Effector memory CD8-positive, alpha-beta T cell (primary cell): ENCODE measurements at regions not wholly inside any gene's neighbourhood (a gene's known extent, or its start where the extent isn't known, plus 50 kb on each side); places are given as distances from the start of the nearest gene placed in this dataset.

Experiments used
- ATAC-seq: fragments of 150-1000 bp; cut with Tn5 transposase; replicated peaks from 2 replicates; pipeline ENCODE4 v1.10.0; 2021; ENCODE audit warnings: mild to moderate bottlenecking, moderate library complexity
- DNase-seq, 3 experiments: peaks; one replicate each; pipeline ENCODE4 v3.0.0; 2021
- H3K27ac Mint-ChIP-seq, 2 donors: one replicate each; pipeline ENCODE4 v1.8.0; 2022; ENCODE audit warnings: mild to moderate bottlenecking in 2 of 2, mixed read lengths in 2 of 2, moderate library complexity in 2 of 2
- H3K27me3 Mint-ChIP-seq, 2 donors: one replicate each; pipeline ENCODE4 v1.8.0; 2022; ENCODE audit warnings: mixed read lengths in 2 of 2
- H3K36me3 Mint-ChIP-seq: one replicate; pipeline ENCODE4 v1.8.0; 2022; ENCODE audit warnings: mild to moderate bottlenecking, moderate library complexity, mixed read lengths; ENCODE audit not compliant: insufficient read depth
- H3K4me1 Mint-ChIP-seq, 2 donors: one replicate each; pipeline ENCODE4 v1.8.0; 2022; ENCODE audit warnings: low read depth in 2 of 2, mixed read lengths in 2 of 2
- H3K4me3 Mint-ChIP-seq, 2 donors: one replicate each; pipeline ENCODE4 v1.8.0; 2022; ENCODE audit warnings: mild to moderate bottlenecking in 2 of 2, mixed read lengths in 2 of 2, moderate library complexity in 2 of 2
- H3K9me3 Mint-ChIP-seq, 2 donors: one replicate each; pipeline ENCODE4 v1.8.0; 2022; ENCODE audit warnings: mixed read lengths in 2 of 2

DNA sequence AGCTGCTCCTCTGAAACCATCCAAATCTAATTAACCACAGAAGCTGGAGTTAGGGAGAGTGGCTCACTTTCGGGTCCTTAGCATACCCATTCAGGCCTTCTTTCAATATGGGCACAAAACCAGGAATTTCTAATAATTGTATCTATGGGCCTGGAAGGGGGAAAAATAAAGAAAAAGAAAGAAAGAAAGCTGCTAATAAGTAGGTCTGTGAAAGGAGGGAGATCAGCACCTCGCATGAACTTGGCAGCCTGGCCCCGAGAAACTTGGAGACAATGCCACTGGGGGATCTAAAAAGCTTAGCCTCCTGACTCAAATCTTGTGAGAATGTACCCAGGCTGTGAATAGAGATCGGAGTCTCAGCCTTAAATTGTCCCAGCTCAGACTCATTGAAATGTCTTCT is 252.1 kb upstream of the SLC14A2 start:
- no peak overlapping the region for H3K27ac Mint-ChIP-seq
- no peaks in the 10 kb centered on the region for H3K36me3 Mint-ChIP-seq
- no peak overlapping the region for H3K4me3 Mint-ChIP-seq
- no peaks in the 10 kb centered on the region for H3K4me1 Mint-ChIP-seq
- DNase-seq: no peak
- no peaks in the 10 kb centered on the region for H3K9me3 Mint-ChIP-seq
- ATAC-seq: no peak
- peaks cover 51 to 58% of the 10 kb centered on the region in 2 donors for H3K27me3 Mint-ChIP-seq

DNA sequence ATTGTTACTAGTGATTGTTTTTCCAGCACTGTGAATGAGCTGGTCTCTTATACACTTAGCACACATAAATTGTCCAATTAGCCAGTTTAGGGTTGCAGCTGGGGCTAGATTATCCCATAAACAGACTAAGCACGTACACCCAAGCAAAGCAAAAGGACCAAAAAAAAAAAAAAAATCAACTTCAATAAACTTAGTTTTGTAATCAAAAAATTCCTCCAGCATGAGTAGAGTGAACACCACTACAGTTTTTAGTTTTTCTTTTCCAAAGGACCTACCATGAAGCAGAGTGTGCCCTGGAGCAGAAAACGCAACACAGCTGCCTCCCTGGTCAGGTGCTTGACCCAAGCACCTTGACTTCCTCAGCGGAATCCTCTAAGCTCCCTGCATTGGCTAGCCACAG is 249.4 kb upstream of the SLC14A2 start:
- no peak for ATAC-seq
- no peak for DNase-seq
- no peak overlapping the region for H3K27ac Mint-ChIP-seq
- H3K4me3 Mint-ChIP-seq: no peak overlapping the region
- no peaks in the 10 kb centered on the region for H3K9me3 Mint-ChIP-seq
- no peaks in the 10 kb centered on the region for H3K4me1 Mint-ChIP-seq
- peaks cover 52 to 61% of the 10 kb centered on the region in 2 donors for H3K27me3 Mint-ChIP-seq
- no peaks in the 10 kb centered on the region for H3K36me3 Mint-ChIP-seq

GRCh38 chr18:45370255-45371010 is 244.8 kb upstream of the SLC14A2 start:
- Mint-ChIP-seq H3K27me3 (peaks cover 31 to 35% of the 10 kb centered on the region in 2 donors), H3K36me3 (no peaks in the 10 kb centered on the region), H3K4me3 (no peak overlapping the region), H3K4me1 (no peaks in the 10 kb centered on the region), H3K27ac (no peak overlapping the region), H3K9me3 (no peaks in the 10 kb centered on the region)
- ATAC-seq (no peak), DNase-seq (no peak)

- Mint-ChIP-seq H3K4me3 (no peak overlapping the region), H3K4me1 (no peaks in the 10 kb centered on the region), H3K27me3 (peaks cover 26 to 31% of the 10 kb centered on the region in 2 donors), H3K27ac (no peak overlapping the region), H3K9me3 (no peaks in the 10 kb centered on the region), H3K36me3 (no peaks in the 10 kb centered on the region)
- ATAC-seq (no peak), DNase-seq (no peak)
Measured at GRCh38 chr18:45373286-45373880, 241.9 kb upstream of the SLC14A2 start.

DNA sequence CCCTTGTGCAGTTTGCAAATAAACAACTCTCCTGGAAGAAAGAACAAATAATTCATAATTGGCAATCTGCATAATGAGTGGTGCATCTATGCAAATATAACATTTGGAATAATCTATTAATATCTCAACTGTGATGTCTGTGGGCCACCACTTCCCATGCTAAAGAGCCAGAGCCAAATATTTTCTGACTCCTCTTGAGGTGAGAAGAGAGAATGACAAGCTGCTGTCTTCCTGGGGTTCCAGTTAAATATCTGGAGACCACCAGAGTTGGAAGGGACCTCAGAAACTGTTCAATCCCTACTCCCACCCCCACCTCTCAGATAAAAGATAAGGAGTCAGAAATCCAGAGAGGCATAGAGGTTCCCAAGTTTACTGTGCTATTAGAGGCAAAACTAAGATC is 241.0 kb upstream of the SLC14A2 start:
- Mint-ChIP-seq H3K36me3 (no peaks in the 10 kb centered on the region), H3K4me3 (no peak overlapping the region), H3K27ac (no peak overlapping the region), H3K27me3 (peaks cover 26 to 32% of the 10 kb centered on the region in 2 donors), H3K9me3 (no peaks in the 10 kb centered on the region), H3K4me1 (no peaks in the 10 kb centered on the region)
- ATAC-seq: no peak
- no peak for DNase-seq

- ATAC-seq: no peak
- no peaks in the 10 kb centered on the region for H3K9me3 Mint-ChIP-seq
- H3K27ac Mint-ChIP-seq: no peak overlapping the region
- H3K27me3 Mint-ChIP-seq: peaks cover 23 to 31% of the 10 kb centered on the region in 2 donors
- no peaks in the 10 kb centered on the region for H3K4me1 Mint-ChIP-seq
- H3K36me3 Mint-ChIP-seq: no peaks in the 10 kb centered on the region
- DNase-seq: no peak
- H3K4me3 Mint-ChIP-seq: no peak overlapping the region
Measured at GRCh38 chr18:45374878-45375630, 240.2 kb upstream of the SLC14A2 start.

DNA sequence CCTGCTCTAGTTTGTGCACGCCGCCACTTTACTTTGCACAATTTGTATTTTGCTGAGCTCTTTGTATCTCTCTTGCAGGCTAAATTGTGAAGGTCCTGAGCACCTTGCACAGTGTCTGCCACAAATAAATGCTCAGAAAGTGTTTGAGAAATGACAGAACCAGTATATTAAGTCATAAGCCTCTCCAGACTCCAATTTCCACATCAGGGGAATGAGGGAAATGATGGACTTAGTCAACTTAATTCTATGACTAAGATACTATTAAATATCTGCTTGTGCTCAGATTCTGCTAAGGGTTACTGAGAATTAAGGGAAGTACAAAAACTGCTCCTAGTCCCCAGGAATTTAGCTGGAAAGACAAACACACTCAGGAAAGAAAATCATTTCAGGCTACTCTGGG is 239.1 kb upstream of the SLC14A2 start:
- ATAC-seq (no peak), DNase-seq (no peak)
- Mint-ChIP-seq H3K36me3 (no peaks in the 10 kb centered on the region), H3K4me1 (no peaks in the 10 kb centered on the region), H3K27ac (no peak overlapping the region), H3K9me3 (no peaks in the 10 kb centered on the region), H3K4me3 (no peak overlapping the region), H3K27me3 (peaks cover 15 to 24% of the 10 kb centered on the region in 2 donors)

GRCh38 chr18:45378308-45378707 is 237.0 kb upstream of the SLC14A2 start:
- no peaks in the 10 kb centered on the region for H3K9me3 Mint-ChIP-seq
- DNase-seq (no peak), ATAC-seq (no peak)
- H3K4me3 Mint-ChIP-seq: no peak overlapping the region
- H3K36me3 Mint-ChIP-seq: no peaks in the 10 kb centered on the region
- H3K27ac Mint-ChIP-seq: no peak overlapping the region
- peaks cover 22 to 24% of the 10 kb centered on the region in 2 donors for H3K27me3 Mint-ChIP-seq
- H3K4me1 Mint-ChIP-seq: no peaks in the 10 kb centered on the region

GRCh38 chr18:45378933-45379332 is 236.3 kb upstream of the SLC14A2 start:
- ATAC-seq: no peak
- Mint-ChIP-seq H3K4me1 (no peaks in the 10 kb centered on the region), H3K27me3 (peaks cover 27 to 28% of the 10 kb centered on the region in 2 donors), H3K4me3 (no peak overlapping the region), H3K27ac (no peak overlapping the region), H3K9me3 (no peaks in the 10 kb centered on the region), H3K36me3 (no peaks in the 10 kb centered on the region)
- DNase-seq: no peak

GRCh38 chr18:45379903-45380302 is 235.4 kb upstream of the SLC14A2 start:
- no peaks in the 10 kb centered on the region for H3K36me3 Mint-ChIP-seq
- H3K9me3 Mint-ChIP-seq: no peaks in the 10 kb centered on the region
- H3K27ac Mint-ChIP-seq: no peak overlapping the region
- H3K27me3 Mint-ChIP-seq: peaks cover 37 to 38% of the 10 kb centered on the region in 2 donors
- H3K4me1 Mint-ChIP-seq: peaks cover 0 to 4% of the 10 kb centered on the region in 2 donors
- ATAC-seq (no peak), DNase-seq (no peak)
- H3K4me3 Mint-ChIP-seq: no peak overlapping the region

DNA sequence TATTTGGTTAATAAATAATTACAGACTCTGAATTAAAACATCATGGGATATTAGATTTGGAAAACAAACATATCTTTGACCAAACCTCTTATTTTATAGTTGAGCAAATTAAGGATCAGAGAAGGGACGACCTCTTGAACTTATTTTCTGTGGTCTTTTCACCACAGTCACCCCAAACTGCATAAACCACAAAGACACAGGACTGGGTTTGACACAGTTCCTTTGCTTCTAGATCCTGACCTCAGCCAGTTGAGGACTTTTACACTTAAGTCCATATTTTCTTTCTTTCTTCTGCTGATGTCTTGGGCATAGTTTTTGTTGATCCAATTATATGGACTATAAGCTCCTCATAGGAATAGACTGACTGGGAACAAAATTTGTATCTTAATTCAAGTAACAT is 234.0 kb upstream of the SLC14A2 start:
- no peak for ATAC-seq
- H3K9me3 Mint-ChIP-seq: no peaks in the 10 kb centered on the region
- no peak overlapping the region for H3K4me3 Mint-ChIP-seq
- no peak for DNase-seq
- H3K27me3 Mint-ChIP-seq: peaks cover 42 to 51% of the 10 kb centered on the region in 2 donors
- H3K4me1 Mint-ChIP-seq: peaks cover 0 to 4% of the 10 kb centered on the region in 2 donors
- no peak overlapping the region for H3K27ac Mint-ChIP-seq
- H3K36me3 Mint-ChIP-seq: no peaks in the 10 kb centered on the region

DNA sequence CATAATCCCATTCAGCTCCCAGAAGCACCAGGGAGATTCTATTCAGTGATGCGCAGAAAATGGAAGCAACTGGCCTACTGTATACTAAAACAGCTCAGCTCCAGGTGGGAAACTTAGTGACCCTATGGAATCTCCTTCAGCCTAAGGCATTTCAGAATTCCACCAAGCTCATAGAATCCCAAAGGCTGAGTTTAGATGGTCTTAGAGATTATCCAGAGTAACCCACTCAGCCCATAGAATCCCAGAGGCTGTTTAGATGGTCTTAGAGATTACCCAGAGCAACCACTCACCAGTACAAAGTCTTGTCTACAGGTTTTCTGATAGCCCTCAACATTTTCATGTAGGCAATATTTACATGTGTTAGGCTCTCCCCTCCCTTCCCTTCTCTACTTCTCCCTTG is 232.0 kb upstream of the SLC14A2 start:
- Mint-ChIP-seq H3K9me3 (no peaks in the 10 kb centered on the region), H3K27ac (no peak overlapping the region), H3K36me3 (no peaks in the 10 kb centered on the region), H3K27me3 (peaks cover 31 to 40% of the 10 kb centered on the region in 2 donors), H3K4me3 (no peak overlapping the region), H3K4me1 (peaks cover 0 to 4% of the 10 kb centered on the region in 2 donors)
- ATAC-seq (no peak), DNase-seq (no peak)

DNA sequence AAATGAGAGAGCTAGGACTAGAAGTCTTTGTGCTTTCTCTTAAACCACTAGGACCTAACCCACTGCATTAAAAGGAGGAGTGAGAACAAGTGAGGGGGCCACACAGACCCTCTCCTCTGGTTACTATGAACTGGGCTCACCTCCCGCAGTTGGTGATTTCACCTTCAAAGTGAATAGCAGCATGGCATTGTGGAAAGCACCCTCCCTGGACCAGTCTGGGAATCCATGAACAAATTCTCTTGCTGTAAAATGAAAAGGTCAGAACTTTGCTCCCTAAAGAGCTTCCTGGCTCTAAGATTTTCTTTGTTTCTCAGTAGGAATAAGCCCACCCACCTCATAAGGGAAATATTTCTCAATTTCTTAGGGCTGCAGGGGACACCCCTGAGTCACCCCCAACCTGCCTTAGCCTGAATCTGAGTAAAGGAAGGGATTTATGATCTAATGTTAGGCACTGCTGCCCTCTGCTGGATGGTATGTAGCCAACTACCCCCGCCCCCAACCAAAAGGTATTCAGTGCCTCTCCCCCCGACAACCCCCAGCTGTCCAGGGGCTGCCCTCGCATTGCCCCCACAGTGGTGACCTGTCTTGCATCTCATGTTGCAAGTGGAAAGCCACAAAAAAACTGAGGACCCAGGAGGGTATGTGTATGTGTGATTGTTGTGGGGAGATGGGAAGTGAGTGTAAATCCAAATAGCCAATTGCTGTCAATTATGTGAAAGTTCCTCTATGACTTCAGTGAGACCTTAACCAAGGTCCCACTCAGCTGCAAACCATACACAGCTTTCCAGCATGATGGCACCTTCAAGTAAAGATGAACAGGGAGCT is 230.9 kb upstream of the SLC14A2 start:
- H3K36me3 Mint-ChIP-seq: no peaks in the 10 kb centered on the region
- H3K9me3 Mint-ChIP-seq: no peaks in the 10 kb centered on the region
- DNase-seq (peak; percentile 2 to 24 (median 12)), ATAC-seq (no peak)
- no peak overlapping the region for H3K27ac Mint-ChIP-seq
- no peak overlapping the region for H3K4me3 Mint-ChIP-seq
- H3K4me1 Mint-ChIP-seq: peaks cover 0 to 4% of the 10 kb centered on the region in 2 donors
- peaks cover 29 to 40% of the 10 kb centered on the region in 2 donors for H3K27me3 Mint-ChIP-seq
